ENCODE measurements at regions not wholly inside any gene's neighbourhood (a gene's known extent, or its start where the extent isn't known, plus 50 kb on each side); places are given as distances from the start of the nearest gene placed in this dataset.

- no peak for TF ChIP-seq ZBTB4 (CRISPR knock-in tag; IDR thresholded peaks at IDR 0.05)
These were observed 58.2 kb downstream of the SLITRK6 start (continued) for GRCh38 chr13:85741017-85741416.

GRCh38 chr13:85738696-85739320 is 60.4 kb downstream of the SLITRK6 start:
- H3K4me2 ChIP-seq (ENCODE audit: control insufficient read depth, insufficient read depth), result no peak overlapping the region
- DNase-seq (ENCODE audit: low read depth, low spot score) (no peak), ATAC-seq (no peak), FAIRE-seq (no peak)
- no peak overlapping the region for H2AFZ ChIP-seq (ENCODE audit: control insufficient read depth, low read depth, low read length)
- TF ChIP-seq, protein P1, sequence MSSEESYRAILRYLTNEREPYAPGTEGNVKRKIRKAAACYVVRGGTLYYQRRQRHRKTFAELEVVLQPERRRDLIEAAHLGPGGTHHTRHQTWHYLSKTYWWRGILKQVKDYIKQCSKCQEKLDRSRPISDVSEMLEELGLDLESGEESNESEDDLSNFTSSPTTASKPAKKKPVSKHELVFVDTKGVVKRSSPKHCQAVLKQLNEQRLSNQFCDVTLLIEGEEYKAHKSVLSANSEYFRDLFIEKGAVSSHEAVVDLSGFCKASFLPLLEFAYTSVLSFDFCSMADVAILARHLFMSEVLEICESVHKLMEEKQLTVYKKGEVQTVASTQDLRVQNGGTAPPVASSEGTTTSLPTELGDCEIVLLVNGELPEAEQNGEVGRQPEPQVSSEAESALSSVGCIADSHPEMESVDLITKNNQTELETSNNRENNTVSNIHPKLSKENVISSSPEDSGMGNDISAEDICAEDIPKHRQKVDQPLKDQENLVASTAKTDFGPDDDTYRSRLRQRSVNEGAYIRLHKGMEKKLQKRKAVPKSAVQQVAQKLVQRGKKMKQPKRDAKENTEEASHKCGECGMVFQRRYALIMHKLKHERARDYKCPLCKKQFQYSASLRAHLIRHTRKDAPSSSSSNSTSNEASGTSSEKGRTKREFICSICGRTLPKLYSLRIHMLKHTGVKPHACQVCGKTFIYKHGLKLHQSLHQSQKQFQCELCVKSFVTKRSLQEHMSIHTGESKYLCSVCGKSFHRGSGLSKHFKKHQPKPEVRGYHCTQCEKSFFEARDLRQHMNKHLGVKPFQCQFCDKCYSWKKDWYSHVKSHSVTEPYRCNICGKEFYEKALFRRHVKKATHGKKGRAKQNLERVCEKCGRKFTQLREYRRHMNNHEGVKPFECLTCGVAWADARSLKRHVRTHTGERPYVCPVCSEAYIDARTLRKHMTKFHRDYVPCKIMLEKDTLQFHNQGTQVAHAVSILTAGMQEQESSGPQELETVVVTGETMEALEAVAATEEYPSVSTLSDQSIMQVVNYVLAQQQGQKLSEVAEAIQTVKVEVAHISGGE (CRISPR knock-in tag; IDR thresholded peaks at IDR 0.05), result no peak
- no peak for TF ChIP-seq SMC3 (IDR thresholded peaks at IDR 0.05; ENCODE audit: borderline replicate concordance, low read length)
- TF ChIP-seq TCF7 (IDR thresholded peaks at IDR 0.05; ENCODE audit: borderline replicate concordance), result no peak
- H3K4me3 ChIP-seq, result no peak overlapping the region
- in situ Hi-C loops (cut with MboI), result no loop called here
- ChIA-PET RAD21 (ENCODE audit: unreplicated experiment) (no interaction called here), POLR2A (no interaction called here), CTCF (interaction anchor here (0.7 kb wide), 1 partner anchor 21 kb away, joined by 3 read pairs; no protein-coding TSS in a partner anchor), SMC1A (ENCODE audit: uncharacterized antibody, unreplicated experiment) (no interaction called here)
- no TSS peak for BruUV-seq (replicated peaks)
- intact Hi-C loops (cut with micrococcal nuclease; ENCODE audit: unreplicated experiment), result no loop called here
- no peak overlapping the region for H3K9ac ChIP-seq (ENCODE audit: control insufficient read depth, insufficient read depth, low read length)
- WGBS (ENCODE audit: insufficient coverage, insufficient replicate concordance, low lambda C conversion rate, missing lambda C conversion rate), result 38% methylated on average over 9 of the region's 9 CpGs
- no peak overlapping the region for H3K27ac ChIP-seq (ENCODE audit: control insufficient read depth, insufficient read depth)
- no peaks in the 10 kb centered on the region for H3K36me3 ChIP-seq (ENCODE audit: control insufficient read depth in 2 of 2, insufficient read depth in 2 of 2, low read length in 1 of 2)
- no peaks in the 10 kb centered on the region for H3K27me3 ChIP-seq (replicated peaks in 1 of 2; ENCODE audit: control insufficient read depth in 2 of 2, insufficient read depth in 2 of 2, low read length in 1 of 2)
- H3K79me2 ChIP-seq (ENCODE audit: control insufficient read depth, insufficient read depth, low read length), result no peaks in the 10 kb centered on the region
- no peaks in the 10 kb centered on the region for H3K9me3 ChIP-seq (replicated peaks; ENCODE audit: control insufficient read depth, insufficient read depth, low read length)
- no peaks in the 10 kb centered on the region for H3K4me1 ChIP-seq (ENCODE audit: control insufficient read depth, insufficient read depth, low read length)
- no peaks in the 10 kb centered on the region for H4K20me1 ChIP-seq (ENCODE audit: control insufficient read depth, insufficient read depth)
